ENCODE measurements at regions not wholly inside any gene's neighbourhood (a gene's known extent, or its start where the extent isn't known, plus 50 kb on each side); places are given as distances from the start of the nearest gene placed in this dataset.
A peak's percentile ranks its signal among the peaks of the same experiment; 100 is the strongest.

DNA sequence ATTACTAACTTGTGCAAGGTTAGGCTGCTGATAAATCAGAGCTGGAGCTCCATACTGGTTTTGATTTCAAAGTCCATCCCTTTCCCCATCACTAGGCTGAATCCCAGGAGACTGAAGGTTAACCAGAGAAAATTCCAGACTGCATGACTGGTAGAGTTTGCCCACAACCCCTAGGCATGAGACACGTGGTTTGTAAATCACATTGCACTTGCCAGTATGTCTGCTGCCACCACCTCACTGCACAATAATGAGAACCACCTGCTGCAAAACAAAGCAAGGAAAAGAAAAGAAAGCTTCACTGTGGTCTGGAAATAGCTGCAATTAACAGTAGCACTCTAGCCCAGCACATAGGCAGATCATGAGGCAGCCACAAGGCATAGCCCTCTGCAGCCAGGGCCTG is 67.6 kb upstream of the NTM start:
- DNase-seq: peak; percentile 22

DNA sequence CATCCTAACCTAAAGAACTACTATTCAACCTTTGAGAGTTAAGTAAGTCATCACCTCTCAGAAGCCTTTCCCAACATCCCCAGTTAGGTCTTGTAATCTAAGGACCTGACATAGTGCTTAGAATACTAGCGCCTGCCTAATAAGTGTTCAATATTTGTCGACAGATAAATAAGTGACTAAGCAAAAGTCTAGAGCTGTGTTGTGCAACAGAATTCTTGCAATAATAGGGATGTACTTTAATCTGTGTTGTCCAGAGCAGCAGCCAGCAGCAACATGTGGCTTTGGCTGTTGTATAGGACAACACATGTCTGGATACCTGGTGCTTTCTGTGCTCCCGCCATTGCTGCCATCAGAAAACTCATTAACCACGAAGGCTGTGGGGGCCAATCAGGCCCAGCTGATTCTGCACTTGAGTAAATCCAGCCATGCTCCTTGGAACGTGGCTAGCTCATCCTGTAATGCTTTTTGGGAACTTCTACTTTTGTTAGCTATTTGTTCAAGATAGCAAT is 66.8 kb upstream of the NTM start:
- DNase-seq: no peak

- no peak for DNase-seq
Measured at GRCh38 chr11:131305005-131305404, 65.4 kb upstream of the NTM start.

GRCh38 chr11:131307506-131307905 is 62.9 kb upstream of the NTM start:
- no peak for DNase-seq

DNA sequence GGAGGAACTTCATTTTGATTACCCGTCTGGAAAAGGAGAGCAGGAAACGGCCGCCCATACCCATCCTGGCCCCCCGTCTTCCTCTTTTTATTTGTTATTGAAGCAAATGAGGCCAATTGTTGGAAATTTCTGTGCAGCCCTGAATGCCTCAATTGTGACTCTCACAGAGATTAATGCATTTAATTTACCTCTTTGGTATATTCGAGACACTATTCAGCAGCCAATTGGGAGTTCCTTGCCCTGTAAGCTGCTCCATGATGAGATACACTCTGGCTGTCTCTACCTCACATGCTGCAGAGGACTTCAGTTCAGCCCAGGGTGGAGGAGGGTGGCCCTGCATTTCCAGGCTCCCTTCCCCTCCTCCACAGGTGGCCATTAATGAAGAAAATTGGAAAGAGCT is 60.6 kb upstream of the NTM start:
- no peak for DNase-seq

DNA sequence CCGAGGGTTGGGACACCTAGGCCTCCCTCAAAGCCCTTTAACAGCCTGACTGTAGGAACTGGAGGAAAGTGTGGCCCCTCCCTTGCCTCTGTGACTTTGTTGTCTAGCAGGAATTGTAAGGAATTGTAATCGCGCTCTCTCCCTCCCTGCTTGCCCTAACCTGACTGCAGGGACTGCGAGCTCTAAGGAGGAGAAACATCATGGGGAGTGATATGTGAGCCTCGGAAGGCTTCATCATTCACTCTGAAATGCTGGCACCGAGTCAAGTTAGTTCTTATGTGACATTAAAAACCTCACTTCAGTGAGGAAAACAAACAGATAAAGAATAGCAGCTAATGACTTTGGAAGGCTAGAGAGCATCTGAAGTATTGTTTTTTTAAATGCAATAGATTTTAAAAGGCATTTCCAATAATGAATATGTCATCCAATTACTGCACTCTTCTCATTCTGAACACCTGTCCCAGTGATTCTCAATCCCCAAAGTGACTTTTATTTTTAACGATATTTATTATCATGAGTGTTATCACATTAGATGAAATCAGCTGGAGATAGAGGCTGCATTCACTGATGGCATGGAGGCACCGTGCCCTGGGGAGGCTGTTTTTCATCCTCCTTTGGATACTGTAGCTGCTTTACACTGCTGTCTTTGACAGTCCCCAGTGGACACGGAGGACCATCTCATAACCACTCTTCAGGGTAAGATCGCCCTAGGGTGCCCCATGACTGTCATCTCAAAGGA is 58.5 kb upstream of the NTM start:
- peak; percentile 100 for DNase-seq
